HepG2 (cell line): ENCODE measurements at regions not wholly inside any gene's neighbourhood (a gene's known extent, or its start where the extent isn't known, plus 50 kb on each side); places are given as distances from the start of the nearest gene placed in this dataset.

Experiments used
- ATAC-seq: fragments of 200-7000 bp; cut with Tn5 transposase; 3 replicates; pipeline ENCODE4 v1.9.1; 2020; ENCODE audit warnings: mild to moderate bottlenecking, moderate library complexity
- BruUV-seq: library from RNA; stranded (reverse); fragments of 400-500 nt; replicated peaks from 2 replicates; lab custom pipeline; 2021; lab: Mats Ljungman, UMichigan
- CTCF ChIA-PET: fragments of 300-600 bp; formaldehyde crosslinking; extraction: SDS; loops from one replicate; lab custom pipeline; 2021; ENCODE audit warnings: low total read pairs, inconsistent platforms, low intra/inter-chr PET ratio; lab: Yijun Ruan, JAX
- POLR2A ChIA-PET: fragments of 350-600 bp; sonication (Branson Sonifier 250); formaldehyde crosslinking; loops from one replicate; lab custom pipeline; 2020; ENCODE audit warnings: antibody characterized with exemption, inconsistent platforms; lab: Yijun Ruan, JAX
- DNase-seq: peaks from one replicate; pipeline ENCODE4 v3.0.0-alpha.2; 2015; ENCODE audit warnings: low spot score
- FAIRE-seq: peaks from 3 replicates; lab custom pipeline; 2011; peaks lifted over from hg19 to GRCh38; lab: Jason Lieb, UNC
- H2AFZ ChIP-seq: one replicate; pipeline ENCODE4 v1.6.1; 2011; ENCODE audit warnings: low read length, inconsistent platforms
- H3K27ac ChIP-seq: fragments of 300-600 bp; 3 replicates; pipeline ENCODE4 v1.8.0; 2011; ENCODE audit warnings: mixed run types, mild to moderate bottlenecking, mixed read lengths, low read length, inconsistent platforms; ENCODE audit not compliant: insufficient read depth; ENCODE audit errors: extremely low read length
- H3K27me3 ChIP-seq, 2 experiments: fragments of 200-600 bp in 1 of 2; 2 replicates in 1 of 2; 3 replicates in 1 of 2; pipeline versions ENCODE4 v1.6.0 to v1.8.0; 2011; ENCODE audit warnings: low read length in 2 of 2, mild to moderate bottlenecking in 2 of 2, moderate library complexity in 2 of 2, inconsistent platforms in 1 of 2; ENCODE audit not compliant: insufficient read depth in 2 of 2, control insufficient read depth in 1 of 2
- H3K36me3 ChIP-seq, 2 experiments: fragments of 200-600 bp in 1 of 2; replicated peaks in 1 of 2; 2 replicates in 1 of 2; 3 replicates in 1 of 2; pipeline versions ENCODE4 v1.5.1 to v1.8.0; 2011; ENCODE audit warnings: low read length in 2 of 2, inconsistent platforms in 1 of 2; ENCODE audit not compliant: insufficient read depth in 2 of 2, control insufficient read depth in 1 of 2
- H3K4me1 ChIP-seq: 2 replicates; pipeline ENCODE4 v1.5.1; 2012; ENCODE audit warnings: low read length, inconsistent platforms; ENCODE audit not compliant: insufficient read depth
- H3K4me2 ChIP-seq: 2 replicates; pipeline ENCODE4 v1.6.0; 2011; ENCODE audit warnings: low read depth, low read length, inconsistent platforms
- H3K4me3 ChIP-seq, 3 experiments: fragments of 200-600 bp in 1 of 3; sonication (generic), shearing (Covaris generic) in 1 of 3; replicated peaks in 1 of 3; 2 replicates each; pipeline ENCODE4 v1.5.1; 2011 to 2016; ENCODE audit warnings: low read length in 3 of 3, inconsistent platforms in 2 of 3, low read depth in 2 of 3, mild to moderate bottlenecking in 2 of 3, control low read depth in 1 of 3, mixed read lengths in 1 of 3; ENCODE audit not compliant: insufficient read depth in 1 of 3
- H3K79me2 ChIP-seq: one replicate; pipeline ENCODE4 v1.6.1; 2011; ENCODE audit warnings: low read length, inconsistent platforms; ENCODE audit not compliant: insufficient read depth
- H3K9ac ChIP-seq: 2 replicates; pipeline ENCODE4 v1.6.0; 2011; ENCODE audit warnings: mild to moderate bottlenecking, low read depth, low read length, inconsistent platforms; ENCODE audit not compliant: insufficient read depth
- H3K9me3 ChIP-seq: 2 replicates; pipeline ENCODE4 v1.5.1; 2012; ENCODE audit warnings: mild to moderate bottlenecking, low read length
- H4K20me1 ChIP-seq: 2 replicates; pipeline ENCODE4 v1.6.0; 2011; ENCODE audit warnings: inconsistent platforms, mild to moderate bottlenecking, low read length, moderate library complexity; ENCODE audit not compliant: insufficient read depth
- BCL3 ChIP-seq: sonication (generic); formaldehyde crosslinking; IDR thresholded peaks from 2 replicates; pipeline ENCODE4 v1.5.1; 2020; ENCODE audit warnings: mild to moderate bottlenecking, missing genetic modification reagents, moderate library complexity
- DZIP1 ChIP-seq: sonication (generic); formaldehyde crosslinking; IDR thresholded peaks from 2 replicates; pipeline ENCODE4 v1.5.0; 2020; ENCODE audit warnings: mild to moderate bottlenecking, missing genetic modification reagents
- KLF11 ChIP-seq: IDR thresholded peaks from 2 replicates; pipeline ENCODE4 v1.6.1; 2016; ENCODE audit warnings: missing compliant biosample characterization
- MAFK ChIP-seq, 2 experiments: IDR thresholded peaks in 1 of 2; conservative IDR thresholded peaks in 1 of 2; 2 replicates each; pipeline ENCODE4 v1.6.1; 2011; ENCODE audit warnings: improper control_type of control experiment in 2 of 2, low read length in 2 of 2
- NFE2L2 ChIP-seq: fragments of 150-350 bp; IDR thresholded peaks from 2 replicates; pipeline ENCODE4 v1.6.1; 2014; ENCODE audit warnings: low read length
- PREB ChIP-seq: sonication (generic); formaldehyde crosslinking; IDR thresholded peaks from 2 replicates; pipeline ENCODE4 v1.4.0; 2020; ENCODE audit warnings: missing genetic modification reagents
- PTBP1 ChIP-seq: fragments of 200-400 bp; formaldehyde crosslinking; IDR thresholded peaks from 2 replicates; pipeline ENCODE4 v1.6.1; 2018; ENCODE audit warnings: low read length, low read depth; ENCODE audit not compliant: poor library complexity, severe bottlenecking
- STAT6 ChIP-seq: sonication (generic); formaldehyde crosslinking; IDR thresholded peaks from 2 replicates; pipeline ENCODE4 v1.4.0; 2020; ENCODE audit warnings: missing genetic modification reagents, mild to moderate bottlenecking, borderline replicate concordance
- ZNF180 ChIP-seq: sonication (generic); formaldehyde crosslinking; IDR thresholded peaks from 2 replicates; pipeline ENCODE4 v1.4.0; 2020; ENCODE audit warnings: low read depth, missing genetic modification reagents, borderline replicate concordance
- ZNF235 ChIP-seq: sonication (generic); formaldehyde crosslinking; IDR thresholded peaks from 2 replicates; pipeline ENCODE4 v1.8.1; 2023; ENCODE audit warnings: mild to moderate bottlenecking, missing genetic modification reagents, borderline replicate concordance
- ZNF326 ChIP-seq: sonication (generic); formaldehyde crosslinking; IDR thresholded peaks from 2 replicates; pipeline ENCODE4 v1.4.0; 2020; ENCODE audit warnings: missing genetic modification reagents, borderline replicate concordance
- ZNF34 ChIP-seq: sonication (generic); formaldehyde crosslinking; IDR thresholded peaks from 2 replicates; pipeline ENCODE4 v1.4.0; 2020; ENCODE audit warnings: mild to moderate bottlenecking, missing genetic modification reagents, borderline replicate concordance
- ZNF451 ChIP-seq: sonication (generic); formaldehyde crosslinking; IDR thresholded peaks from 2 replicates; pipeline ENCODE4 v1.5.0; 2020; ENCODE audit warnings: mild to moderate bottlenecking, missing genetic modification reagents
- ZNF503 ChIP-seq: sonication (generic); formaldehyde crosslinking; IDR thresholded peaks from 2 replicates; pipeline ENCODE4 v1.4.0; 2020; ENCODE audit warnings: missing genetic modification reagents
- ZNF678 ChIP-seq: sonication (generic); formaldehyde crosslinking; IDR thresholded peaks from 2 replicates; pipeline ENCODE4 v1.4.0; 2020; ENCODE audit warnings: mild to moderate bottlenecking, missing genetic modification reagents
- ZNF891 ChIP-seq: sonication (generic); formaldehyde crosslinking; IDR thresholded peaks from 2 replicates; pipeline ENCODE4 v1.5.0; 2020; ENCODE audit warnings: mild to moderate bottlenecking, missing genetic modification reagents
- whole genome bisulfite sequencing: methylation state at CpG from one replicate; pipeline ENCODE4 v1.1.6; 2017; ENCODE audit warnings: low lambda C conversion rate; 5-methylcytosine and 5-hydroxymethylcytosine counted together
- in situ Hi-C: cut with HindIII; loops from 2 replicates; pipeline ENCODE4 v1.10.0; 2017; ENCODE audit warnings: low pct_unique_long_range_greater_than_20kb; ENCODE audit not compliant: extremely low pct_ligation_motif_present
- intact Hi-C: fragments of 100-400 bp; cut with micrococcal nuclease; formaldehyde crosslinking; loops from one replicate; pipeline ENCODE4 v1.10.0; 2022; ENCODE audit not compliant: unreplicated experiment

- H3K79me2 ChIP-seq = no peaks in the 10 kb centered on the region
- H3K4me3 ChIP-seq = no peak overlapping the region
- H3K4me2 ChIP-seq = no peak overlapping the region
- CTCF ChIA-PET = no interaction called here
- intact Hi-C loops = no loop called here
- no peak for DNase-seq
- H4K20me1 ChIP-seq = no peaks in the 10 kb centered on the region
- H2AFZ ChIP-seq = no peak overlapping the region
- no TSS peak for BruUV-seq
- H3K9me3 ChIP-seq = no peaks in the 10 kb centered on the region
- H3K36me3 ChIP-seq = no peaks in the 10 kb centered on the region
- 3% methylated on average over 2 of the region's 2 CpGs for WGBS
- POLR2A ChIA-PET = no interaction called here
- H3K27me3 ChIP-seq = no peaks in the 10 kb centered on the region; a peak in 1 of 5 replicates
- H3K27ac ChIP-seq = no peak overlapping the region
- in situ Hi-C loops = no loop called here
- ATAC-seq = no peak
- no peaks in the 10 kb centered on the region for H3K4me1 ChIP-seq
- no peak for FAIRE-seq
- H3K9ac ChIP-seq = no peak overlapping the region
- TF ChIP-seq ZNF891 (CRISPR knock-in tag) = no peak
- TF ChIP-seq ZNF678 (CRISPR knock-in tag) = no peak
- no peak for TF ChIP-seq PREB (CRISPR knock-in tag)
- TF ChIP-seq BCL3 (CRISPR knock-in tag) = no peak
- no peak for TF ChIP-seq KLF11 (CRISPR knock-in tag)
- TF ChIP-seq ZNF235 (CRISPR knock-in tag) = no peak
- TF ChIP-seq ZNF451 (CRISPR knock-in tag) = no peak
- TF ChIP-seq STAT6 (CRISPR knock-in tag) = no peak
- TF ChIP-seq ZNF34 (CRISPR knock-in tag) = no peak
- no peak for TF ChIP-seq NFE2L2
- TF ChIP-seq ZNF326 = no peak
- TF ChIP-seq DZIP1 = no peak
- no peak for TF ChIP-seq ZNF503 (CRISPR knock-in tag)
- TF ChIP-seq ZNF180 = no peak
- TF ChIP-seq MAFK (conservative IDR thresholded peaks at IDR 0.05 in 1 of 2, IDR thresholded peaks at IDR 0.05 in 1 of 2; ENCODE audit: low read length in 2 of 2) = no peak
- no peak for TF ChIP-seq PTBP1
Measured at GRCh38 chr3:8290611-8291010, 211.0 kb upstream of the LMCD1 start.
